ENCODE measurements at regions not wholly inside any gene's neighbourhood (a gene's known extent, or its start where the extent isn't known, plus 50 kb on each side); places are given as distances from the start of the nearest gene placed in this dataset.
A peak's percentile ranks its signal among the peaks of the same experiment; 100 is the strongest.

- Histone ChIP-seq H3K9ac (no peak overlapping the region), H4K20me1 (ENCODE audit: insufficient read depth) (no peaks in the 10 kb centered on the region), H3K4me3 (IDR thresholded peaks at IDR 0.05; ENCODE audit: insufficient read depth, low read depth, low read length) (no peak overlapping the region), H2AFZ (ENCODE audit: low read depth) (no peak overlapping the region), H3K79me2 (ENCODE audit: insufficient read depth, low read depth) (no peaks in the 10 kb centered on the region), H3K27me3 (ENCODE audit: insufficient read depth, low read depth) (no peaks in the 10 kb centered on the region), H3K36me3 (ENCODE audit: insufficient read depth) (no peaks in the 10 kb centered on the region), H3K27ac (no peak overlapping the region), H3K4me2 (no peak overlapping the region), H3K4me1 (ENCODE audit: low read depth, poor library complexity, severe bottlenecking) (no peaks in the 10 kb centered on the region)
- TF ChIP-seq CTCF (conservative IDR thresholded peaks at IDR 0.05; ENCODE audit: low read depth, low read length): no peak
Measured at GRCh38 chr4:111628437-111628836, 516.8 kb upstream of the FAM241A start.

GRCh38 chr4:111630705-111631104 is 514.5 kb upstream of the FAM241A start:
- peak; percentile 61 for TF ChIP-seq CTCF (conservative IDR thresholded peaks at IDR 0.05; ENCODE audit: low read depth, low read length)
- no peak overlapping the region for H3K4me3 ChIP-seq (IDR thresholded peaks at IDR 0.05; ENCODE audit: insufficient read depth, low read depth, low read length)
- no peak overlapping the region for H3K9ac ChIP-seq
- H4K20me1 ChIP-seq (ENCODE audit: insufficient read depth): no peaks in the 10 kb centered on the region
- H3K27ac ChIP-seq: no peak overlapping the region
- H3K79me2 ChIP-seq (ENCODE audit: insufficient read depth, low read depth): no peaks in the 10 kb centered on the region
- no peaks in the 10 kb centered on the region for H3K36me3 ChIP-seq (ENCODE audit: insufficient read depth)
- no peak overlapping the region for H3K4me2 ChIP-seq
- H3K27me3 ChIP-seq (ENCODE audit: insufficient read depth, low read depth): no peaks in the 10 kb centered on the region
- no peaks in the 10 kb centered on the region for H3K4me1 ChIP-seq (ENCODE audit: low read depth, poor library complexity, severe bottlenecking)
- H2AFZ ChIP-seq (ENCODE audit: low read depth): no peak overlapping the region

GRCh38 chr4:111631215-111631999 is 513.8 kb upstream of the FAM241A start:
- Histone ChIP-seq H2AFZ (ENCODE audit: low read depth) (no peak overlapping the region), H3K36me3 (ENCODE audit: insufficient read depth) (no peaks in the 10 kb centered on the region), H3K79me2 (ENCODE audit: insufficient read depth, low read depth) (no peaks in the 10 kb centered on the region), H3K27ac (no peak overlapping the region), H4K20me1 (ENCODE audit: insufficient read depth) (no peaks in the 10 kb centered on the region), H3K9ac (no peak overlapping the region), H3K4me3 (IDR thresholded peaks at IDR 0.05; ENCODE audit: insufficient read depth, low read depth, low read length) (no peak overlapping the region), H3K4me2 (no peak overlapping the region), H3K4me1 (ENCODE audit: low read depth, poor library complexity, severe bottlenecking) (no peaks in the 10 kb centered on the region), H3K27me3 (ENCODE audit: insufficient read depth, low read depth) (no peaks in the 10 kb centered on the region)
- peak; percentile 71 for TF ChIP-seq CTCF (conservative IDR thresholded peaks at IDR 0.05; ENCODE audit: low read depth, low read length)

GRCh38 chr4:111632641-111633151 is 512.6 kb upstream of the FAM241A start:
- no peak overlapping the region for H3K4me2 ChIP-seq
- no peak overlapping the region for H3K4me3 ChIP-seq (IDR thresholded peaks at IDR 0.05; ENCODE audit: insufficient read depth, low read depth, low read length)
- no peak overlapping the region for H3K9ac ChIP-seq
- H3K27me3 ChIP-seq (ENCODE audit: insufficient read depth, low read depth): no peaks in the 10 kb centered on the region
- H3K36me3 ChIP-seq (ENCODE audit: insufficient read depth): no peaks in the 10 kb centered on the region
- H3K27ac ChIP-seq: no peak overlapping the region
- H2AFZ ChIP-seq (ENCODE audit: low read depth): no peak overlapping the region
- no peaks in the 10 kb centered on the region for H3K4me1 ChIP-seq (ENCODE audit: low read depth, poor library complexity, severe bottlenecking)
- TF ChIP-seq CTCF (conservative IDR thresholded peaks at IDR 0.05; ENCODE audit: low read depth, low read length): no peak
- H4K20me1 ChIP-seq (ENCODE audit: insufficient read depth): no peaks in the 10 kb centered on the region
- no peaks in the 10 kb centered on the region for H3K79me2 ChIP-seq (ENCODE audit: insufficient read depth, low read depth)
